Embryonic facial prominence (tissue), 1 donor: ENCODE measurements at regions not wholly inside any gene's neighbourhood (a gene's known extent, or its start where the extent isn't known, plus 50 kb on each side); places are given as distances from the start of the nearest gene placed in this dataset.

Experiments
- DNase-seq: peaks from one replicate; pipeline ENCODE4 v3.0.0-alpha.2; 2016; ENCODE audit errors: extremely low spot score

- DNase-seq, result no peak
Observed at GRCh38 chr10:61091531-61091930, 147.5 kb upstream of the RHOBTB1 start.

- no peak for DNase-seq
Observed at GRCh38 chr10:61089251-61089650, 145.3 kb upstream of the RHOBTB1 start.

GRCh38 chr10:61084493-61084892, 140.5 kb upstream of the RHOBTB1 start:
- no peak for DNase-seq

- no peak for DNase-seq
Observed at GRCh38 chr10:61081301-61081700, 137.3 kb upstream of the RHOBTB1 start.

GRCh38 chr10:61078542-61079275, 134.7 kb upstream of the RHOBTB1 start:
- DNase-seq, result no peak

GRCh38 chr10:61076572-61077114, 132.7 kb upstream of the RHOBTB1 start:
- DNase-seq, result no peak

- DNase-seq, result no peak
Observed at GRCh38 chr10:61073391-61073790, 129.4 kb upstream of the RHOBTB1 start.

- no peak for DNase-seq
Observed at GRCh38 chr10:61071580-61071979, 127.6 kb upstream of the RHOBTB1 start.

GRCh38 chr10:61068471-61068870, 124.5 kb upstream of the RHOBTB1 start:
- DNase-seq, result no peak

GRCh38 chr10:61067671-61068336, 123.8 kb upstream of the RHOBTB1 start:
- DNase-seq, result no peak

GRCh38 chr10:61066661-61067344, 122.8 kb upstream of the RHOBTB1 start:
- DNase-seq, result no peak

- no peak for DNase-seq
Observed at GRCh38 chr10:61065051-61065450, 121.1 kb upstream of the RHOBTB1 start.

GRCh38 chr10:61064356-61064755, 120.4 kb upstream of the RHOBTB1 start:
- no peak for DNase-seq

- no peak for DNase-seq
Observed at GRCh38 chr10:61063901-61064300, 119.9 kb upstream of the RHOBTB1 start.

- DNase-seq, result no peak
Observed at GRCh38 chr10:61063034-61063433, 119.0 kb upstream of the RHOBTB1 start.

- DNase-seq, result no peak
Observed at GRCh38 chr10:61061923-61062504, 118.0 kb upstream of the RHOBTB1 start.

GRCh38 chr10:61059636-61060035, 115.7 kb upstream of the RHOBTB1 start:
- DNase-seq, result no peak

- no peak for DNase-seq
Observed at GRCh38 chr10:61052469-61053205, 108.7 kb upstream of the RHOBTB1 start.

GRCh38 chr10:61051344-61051743, 107.4 kb upstream of the RHOBTB1 start:
- DNase-seq, result no peak

GRCh38 chr10:61050120-61050745, 106.2 kb upstream of the RHOBTB1 start:
- DNase-seq, result no peak

GRCh38 chr10:61049386-61049785, 105.4 kb upstream of the RHOBTB1 start:
- DNase-seq, result no peak
